Pons (tissue), 1 donor: ENCODE measurements at regions not wholly inside any gene's neighbourhood (a gene's known extent, or its start where the extent isn't known, plus 50 kb on each side); places are given as distances from the start of the nearest gene placed in this dataset.

Experiments
- DNase-seq: peaks from one replicate; pipeline ENCODE4 v3.0.0-alpha.2; 2016; ENCODE audit warnings: low spot score

DNA sequence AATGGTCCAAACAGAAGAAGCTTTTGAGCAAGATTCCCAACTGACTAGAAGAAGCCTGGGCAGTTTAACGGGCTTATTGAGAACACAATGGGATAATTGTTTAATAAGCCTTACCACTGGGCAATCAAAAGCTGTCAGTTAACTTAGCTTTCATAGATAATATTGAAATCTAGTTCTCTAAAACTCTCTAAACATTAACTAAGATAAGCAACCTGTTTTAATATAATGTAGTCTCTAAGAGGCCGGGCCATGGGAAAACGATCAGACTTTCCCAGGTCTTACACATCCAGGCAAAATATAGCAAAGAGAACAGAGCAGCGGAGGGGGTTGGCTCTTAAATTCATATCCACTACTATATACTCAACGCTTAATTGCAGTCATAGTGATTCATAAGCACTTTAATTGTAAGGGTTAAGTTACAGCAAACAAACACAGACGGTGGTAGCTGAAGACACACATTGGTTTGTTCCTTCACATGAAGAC is 128.0 kb upstream of the FAM83B start:
- peak; percentile 69 for DNase-seq

DNA sequence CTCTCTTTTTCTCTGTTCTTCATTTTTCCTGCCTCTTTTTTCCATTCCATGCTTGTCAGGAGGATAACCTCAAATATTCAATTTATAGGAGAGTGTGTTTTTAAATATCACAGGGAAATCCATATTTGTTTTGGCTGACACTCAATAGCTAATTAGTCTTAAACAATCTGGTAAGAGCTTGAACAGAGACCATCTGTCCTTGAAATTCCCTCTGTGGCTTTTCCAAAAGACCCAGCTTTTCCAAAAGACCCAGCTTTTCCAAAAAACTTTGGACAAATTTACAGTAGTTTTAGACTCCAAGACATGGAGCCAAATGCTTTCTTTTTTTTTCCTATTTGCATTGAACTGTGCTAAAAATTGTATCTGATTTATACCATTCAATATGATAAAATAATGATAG is 127.4 kb upstream of the FAM83B start:
- DNase-seq = no peak

DNA sequence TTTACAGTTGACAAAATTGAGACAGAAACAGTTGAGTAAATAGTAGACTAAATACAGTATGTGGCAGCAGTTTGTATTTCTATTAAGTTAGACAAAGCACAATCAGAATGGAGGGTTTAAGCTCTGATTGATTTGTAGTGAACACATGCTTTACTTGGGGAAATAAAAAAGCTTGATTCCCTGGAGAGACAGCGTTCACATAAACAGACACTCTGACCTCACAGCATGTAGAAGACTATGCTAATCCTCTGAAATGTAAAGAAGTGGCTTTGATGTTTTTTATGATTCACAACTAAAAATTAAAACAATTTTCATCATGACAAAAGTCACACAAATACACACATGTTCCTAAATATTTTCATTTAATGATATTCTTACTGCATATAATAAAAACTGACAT is 126.9 kb upstream of the FAM83B start:
- DNase-seq = no peak

DNA sequence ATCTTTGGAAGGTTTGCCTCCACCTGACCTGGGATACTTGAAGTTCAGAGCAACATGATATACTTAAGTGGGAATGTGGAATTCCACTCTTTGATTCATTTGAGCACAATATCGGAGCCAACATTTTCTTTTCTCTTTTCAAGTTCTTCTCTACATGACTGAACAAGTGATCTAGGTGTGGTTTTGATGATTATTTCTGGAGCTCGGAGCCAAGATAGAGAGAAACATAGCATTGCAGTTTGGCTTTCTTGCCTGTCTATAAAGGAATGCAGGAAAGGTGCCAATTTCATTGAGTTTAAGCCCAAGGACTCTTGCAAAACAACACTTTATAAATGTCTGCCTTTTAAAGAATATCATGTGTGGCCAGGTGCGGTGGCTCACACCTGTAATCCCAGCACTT is 124.2 kb upstream of the FAM83B start:
- DNase-seq = no peak

DNA sequence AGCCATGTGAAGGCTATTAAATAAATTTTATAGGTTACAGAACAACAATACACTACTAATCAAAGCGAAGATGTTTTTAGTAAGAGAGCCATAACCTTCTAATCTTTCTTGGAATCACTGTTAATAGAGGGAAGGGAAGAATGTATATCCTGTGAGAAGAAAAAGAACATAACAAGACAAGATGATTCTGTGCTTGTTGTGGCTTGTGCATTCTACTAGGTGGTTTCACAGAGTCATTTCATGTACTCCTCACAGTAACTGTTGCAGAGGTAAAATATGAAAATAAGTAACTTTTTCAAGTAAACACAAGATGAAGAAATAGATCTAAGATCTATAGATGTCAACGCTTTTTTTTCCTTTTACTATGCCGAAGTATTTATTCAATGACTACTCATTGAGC is 116.9 kb upstream of the FAM83B start:
- no peak for DNase-seq

DNA sequence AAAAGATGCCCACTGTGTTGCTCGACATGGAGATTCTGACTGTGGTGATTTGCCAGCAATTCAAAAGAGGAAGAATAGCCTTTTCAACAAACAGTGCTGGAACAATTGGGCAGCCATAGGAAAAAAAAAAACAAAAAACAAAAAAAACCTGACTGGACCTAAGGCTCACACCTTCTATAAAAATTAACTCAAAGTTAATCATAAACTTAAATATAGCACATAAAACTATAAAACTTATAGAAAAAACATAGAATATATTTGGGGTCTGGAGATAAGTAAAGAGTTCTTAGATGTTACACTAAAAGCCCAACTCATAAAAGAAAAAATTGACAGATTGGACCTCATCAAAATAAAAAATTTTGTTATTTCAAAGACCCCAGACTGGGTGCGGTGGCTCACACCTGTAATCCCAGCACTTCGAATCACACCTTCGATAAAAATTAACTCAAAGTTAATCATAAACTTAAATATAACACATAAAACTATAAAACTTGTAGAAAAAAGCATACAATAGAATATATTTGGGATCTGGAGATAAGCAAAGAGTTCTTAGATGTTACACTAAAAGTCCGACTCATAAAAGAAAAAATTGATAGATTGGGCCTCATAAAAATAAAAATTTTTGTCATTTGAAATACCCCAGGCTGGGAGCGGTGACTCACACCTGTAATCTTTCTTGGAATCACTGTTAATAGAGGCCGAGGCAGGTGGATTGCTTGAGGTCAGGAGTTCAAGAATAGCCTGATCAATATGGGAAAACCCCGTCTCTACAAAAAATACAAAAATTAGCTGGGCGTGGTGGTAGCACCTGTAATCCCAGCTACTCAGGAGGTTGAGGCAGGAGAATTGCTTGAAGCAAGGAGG is 115.6 kb upstream of the FAM83B start:
- DNase-seq = peak; percentile 32

DNA sequence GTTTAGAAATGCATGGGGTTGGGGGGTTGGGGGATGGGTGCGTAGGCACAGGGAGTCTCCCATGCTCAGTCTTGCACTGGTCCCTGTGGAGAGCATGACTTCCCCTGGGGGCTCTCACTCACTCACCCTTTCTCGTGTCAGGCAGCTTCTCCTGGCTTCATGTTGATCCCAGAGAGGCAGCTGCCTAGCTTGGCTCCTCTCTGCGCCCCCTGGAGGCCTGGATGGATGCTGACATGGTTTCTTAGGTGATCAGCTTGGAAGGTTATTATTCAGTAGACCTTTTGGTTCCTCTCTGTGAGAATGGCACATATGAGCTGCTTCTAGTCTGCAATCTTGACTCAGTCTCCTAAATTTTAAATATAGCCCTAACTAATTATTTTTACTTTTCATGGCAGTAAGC is 109.3 kb upstream of the FAM83B start:
- no peak for DNase-seq

DNA sequence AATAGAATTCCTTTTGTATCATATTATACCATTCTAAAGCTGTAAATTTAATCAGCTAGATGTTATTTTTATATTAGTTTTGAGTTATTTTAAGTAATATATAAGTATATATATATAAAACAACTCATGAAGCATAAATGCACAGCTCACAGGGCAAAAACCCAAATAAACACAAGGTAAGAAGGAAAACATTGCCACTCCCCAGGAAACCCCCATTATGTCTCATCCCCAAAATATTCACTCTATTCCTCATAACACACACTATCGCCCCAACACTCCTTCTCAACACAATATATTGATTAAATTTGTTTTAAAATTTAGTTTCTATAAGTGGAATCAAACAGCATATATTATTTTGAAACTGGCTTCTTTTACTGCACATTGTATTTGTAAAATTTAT is 98.6 kb upstream of the FAM83B start:
- DNase-seq = no peak

DNA sequence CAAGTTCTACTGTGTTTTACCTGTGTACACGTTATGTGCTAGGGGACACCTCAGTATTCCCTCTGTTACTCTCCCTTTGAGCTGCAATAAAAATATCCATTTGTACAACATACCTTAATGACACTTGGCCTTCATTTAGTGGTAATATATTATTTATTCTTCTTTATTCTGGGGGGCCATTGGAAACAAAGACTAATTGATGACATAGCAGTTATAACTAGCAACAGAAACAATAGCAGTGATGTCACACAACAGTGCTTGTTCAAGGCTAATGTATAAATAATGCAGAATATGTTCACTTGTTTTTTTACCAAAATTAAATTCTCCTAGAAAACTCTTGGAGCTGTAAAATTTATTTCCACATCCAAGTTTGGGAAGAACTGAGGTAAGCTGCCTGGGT is 92.2 kb upstream of the FAM83B start:
- no peak for DNase-seq

DNA sequence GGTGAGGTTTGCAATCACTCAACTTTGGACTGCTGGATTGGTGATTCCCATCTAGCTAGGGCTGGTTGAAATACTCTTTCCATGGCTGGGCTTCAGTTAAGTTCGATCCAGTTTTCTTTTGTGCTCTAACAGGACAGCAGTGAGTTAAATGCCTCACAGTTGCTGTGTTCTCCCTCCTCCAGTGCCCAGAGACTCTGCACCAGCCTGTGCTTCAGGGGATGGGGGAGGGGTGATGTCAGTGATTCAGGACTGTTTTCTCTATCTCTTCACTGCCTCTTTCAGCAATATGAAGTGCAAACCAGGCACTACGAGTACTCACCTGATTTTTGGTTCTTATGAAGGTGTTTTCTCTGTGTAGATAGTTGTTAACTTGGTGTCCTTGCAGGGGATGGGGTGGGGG is 88.2 kb upstream of the FAM83B start:
- DNase-seq = no peak

DNA sequence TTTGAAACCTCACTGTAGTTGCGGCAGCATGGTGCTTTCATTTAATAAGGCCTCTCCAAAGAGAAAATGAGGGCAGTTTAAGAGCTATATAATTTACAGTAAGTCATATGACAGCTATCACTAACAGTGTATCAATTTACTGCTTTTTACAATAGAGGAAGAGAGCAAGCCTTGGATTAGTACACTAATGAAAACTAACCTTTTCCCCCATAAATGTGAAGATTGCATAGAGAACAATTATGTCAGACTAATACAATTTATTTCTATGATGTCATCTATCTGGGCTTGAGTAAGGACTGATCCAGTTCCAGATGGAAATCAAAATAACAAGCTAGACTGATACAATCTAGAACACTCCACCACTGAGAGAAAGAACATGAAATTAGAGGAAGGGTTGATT is 78.1 kb upstream of the FAM83B start:
- DNase-seq = no peak

DNA sequence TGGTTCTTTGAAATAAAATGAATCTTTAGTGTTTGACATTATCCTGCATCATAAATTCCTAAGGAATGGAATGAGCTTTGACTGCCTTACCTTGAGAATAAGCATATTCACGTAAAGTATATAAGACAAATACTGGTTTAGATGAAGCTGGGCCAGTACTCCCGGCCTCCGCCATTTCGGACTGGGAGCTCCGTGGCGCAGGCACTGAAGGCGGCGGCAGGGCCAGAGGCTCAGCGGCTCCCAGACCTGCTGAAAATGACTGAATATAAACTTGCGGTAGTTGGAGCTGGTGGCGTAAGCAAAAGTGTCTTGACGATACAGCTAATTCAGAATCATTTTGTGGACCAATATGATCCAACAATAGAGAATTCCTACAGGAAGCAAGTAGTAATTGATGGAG is 76.2 kb upstream of the FAM83B start:
- DNase-seq = no peak

DNA sequence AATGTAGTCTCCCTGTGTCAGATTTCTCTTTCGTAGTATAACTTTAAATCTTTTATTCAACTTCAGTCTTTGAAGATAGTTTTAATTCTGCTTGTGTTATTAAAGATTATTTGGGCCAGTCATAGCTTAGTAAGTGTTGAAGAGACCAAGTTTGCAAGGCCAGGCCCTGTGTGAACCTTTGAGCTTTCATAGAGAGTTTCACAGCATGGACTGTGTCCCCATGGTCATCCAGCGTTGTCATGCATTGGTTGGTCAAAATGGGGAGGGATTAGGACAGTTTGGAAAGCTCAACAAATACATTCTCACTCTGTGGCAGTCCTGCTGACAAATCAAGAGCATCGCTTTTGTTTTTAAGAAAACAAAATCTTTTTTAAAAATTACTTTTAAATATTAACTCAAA is 74.6 kb upstream of the FAM83B start:
- DNase-seq = no peak

DNA sequence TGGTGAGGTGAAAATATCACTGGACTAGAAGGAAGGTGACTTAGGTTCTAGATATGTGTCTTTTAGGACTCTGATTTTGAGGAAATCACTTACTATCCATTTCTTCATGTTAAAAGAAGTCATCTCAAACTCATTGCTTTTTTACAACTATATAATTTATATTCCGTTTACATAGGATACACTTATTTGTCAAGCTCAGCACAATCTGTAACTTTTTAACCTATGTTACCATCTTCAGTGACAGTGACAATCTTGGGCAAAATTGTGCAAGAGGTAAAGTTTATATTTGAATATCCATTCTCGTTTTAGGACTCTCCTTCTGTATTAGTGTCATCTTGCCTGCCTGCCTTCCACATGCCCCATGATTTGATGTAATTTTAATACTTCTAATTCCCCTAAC is 74.0 kb upstream of the FAM83B start:
- no peak for DNase-seq

DNA sequence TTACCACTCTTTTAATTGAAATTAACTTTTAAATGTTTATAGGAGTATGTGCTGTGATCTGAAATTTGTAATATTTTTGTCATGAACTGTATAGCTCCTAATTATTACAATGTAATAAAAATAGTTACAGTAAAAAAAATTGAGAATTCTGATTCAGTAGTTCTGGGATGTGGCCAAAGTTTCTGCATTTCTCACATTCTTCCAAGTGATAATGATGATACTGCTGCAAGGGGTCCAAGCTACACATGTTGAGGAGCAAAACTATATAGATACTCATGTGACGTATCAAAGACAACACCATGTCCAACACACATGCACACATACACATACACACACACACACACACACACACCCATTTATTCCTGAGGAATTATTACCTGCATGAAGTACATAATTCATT is 71.0 kb upstream of the FAM83B start:
- no peak for DNase-seq

DNA sequence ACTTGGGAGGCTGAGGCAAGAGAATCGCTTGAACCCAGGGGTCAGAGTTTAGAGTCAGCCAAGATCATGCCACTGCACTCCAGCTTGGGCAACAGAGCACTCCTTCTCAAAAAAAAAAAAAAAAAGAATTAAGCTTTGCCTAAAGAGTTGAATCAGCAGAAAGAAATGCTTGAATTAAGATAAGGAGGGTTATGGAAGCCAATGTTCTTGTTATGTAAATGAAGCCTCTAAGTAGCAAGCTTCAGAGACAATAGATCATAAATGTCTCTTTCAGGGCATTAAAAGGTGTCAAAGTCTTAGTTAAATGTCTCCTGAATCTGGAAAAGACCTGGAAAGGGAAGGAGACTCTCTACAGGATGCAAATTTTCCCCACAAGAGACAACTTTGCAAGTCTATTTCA is 69.7 kb upstream of the FAM83B start:
- no peak for DNase-seq

DNA sequence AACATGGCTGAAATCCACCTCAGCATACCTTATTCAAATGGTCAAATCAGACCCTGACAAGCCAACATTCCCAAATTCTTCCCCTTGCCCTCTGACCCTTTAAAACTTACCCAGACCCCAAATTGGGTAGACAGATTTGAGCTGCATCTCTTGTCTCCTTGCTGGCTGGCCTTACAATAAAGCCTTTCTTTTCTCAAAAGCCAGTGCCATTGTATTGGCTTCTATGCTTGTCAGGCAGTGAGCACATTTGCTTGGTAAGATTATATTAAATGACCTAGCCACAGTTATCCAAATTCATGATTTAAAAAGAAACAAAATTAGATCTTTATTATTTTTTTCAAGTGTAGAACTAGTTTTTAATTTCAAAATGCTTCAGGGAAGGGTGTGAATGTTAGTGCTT is 67.8 kb upstream of the FAM83B start:
- DNase-seq = peak; percentile 85

DNA sequence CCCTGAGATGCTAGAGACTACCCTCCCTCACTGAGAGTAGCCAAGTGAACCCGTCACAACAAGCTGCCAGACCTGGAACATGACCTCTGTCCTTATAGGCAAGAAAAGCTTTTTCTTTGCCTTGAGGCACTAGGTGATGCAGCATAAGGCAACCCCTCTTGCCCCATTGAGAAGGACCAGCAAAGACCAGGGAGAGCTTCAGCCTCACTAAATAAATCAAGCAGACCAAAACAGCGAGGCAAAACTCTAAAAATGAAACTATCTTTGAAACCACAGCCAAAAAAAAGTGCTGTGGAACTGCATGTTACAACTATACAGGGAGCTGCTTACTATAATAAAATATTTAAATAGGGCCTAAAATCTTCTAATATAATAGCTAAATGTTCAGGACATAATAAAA is 62.6 kb upstream of the FAM83B start:
- DNase-seq = no peak

DNA sequence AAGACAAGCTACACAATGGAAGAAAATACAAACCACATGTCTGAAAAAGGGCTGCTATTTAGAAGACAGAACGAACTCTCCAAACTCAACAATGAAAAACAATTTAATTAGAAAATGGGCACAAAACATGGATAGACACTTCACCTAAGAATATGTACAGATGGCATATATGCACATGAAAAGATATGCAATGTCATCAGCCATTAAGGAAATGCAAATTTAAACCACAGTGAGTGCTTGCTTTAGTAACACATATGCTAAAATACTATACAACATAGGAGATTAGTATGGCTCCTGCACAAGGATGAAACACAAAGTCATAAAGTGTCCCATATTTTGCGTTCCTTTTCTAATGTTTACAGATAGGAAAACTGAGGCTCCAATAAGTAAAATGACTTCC is 60.4 kb upstream of the FAM83B start:
- DNase-seq = no peak

DNA sequence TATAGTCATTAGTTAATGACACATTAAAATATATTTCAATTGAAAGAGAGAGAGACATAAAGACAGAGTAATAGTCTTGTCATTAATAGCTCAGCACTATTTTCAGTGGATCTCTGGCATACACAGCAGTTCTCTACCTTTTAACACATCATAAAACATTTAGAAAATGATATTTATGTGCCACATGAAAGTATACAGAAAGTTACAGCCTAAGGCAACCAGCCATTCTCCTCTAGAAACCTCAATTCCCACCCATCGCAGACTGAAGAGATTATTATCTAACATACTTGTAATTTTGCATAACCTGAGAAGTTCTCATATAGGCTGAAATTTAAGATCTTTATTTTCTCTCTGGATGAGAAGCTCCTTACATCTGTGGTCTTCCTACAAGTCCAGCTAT is 58.7 kb upstream of the FAM83B start:
- no peak for DNase-seq
